LNCAP (cell line): ENCODE measurements at regions not wholly inside any gene's neighbourhood (a gene's known extent, or its start where the extent isn't known, plus 50 kb on each side); places are given as distances from the start of the nearest gene placed in this dataset.

Experiments used
- TF ChIP-seq, protein P1 (sequence below): fragments of 450-650 bp; IDR thresholded peaks from 2 replicates; pipeline ENCODE4 v1.5.1; 2017; ENCODE audit warnings: mild to moderate bottlenecking

DNA sequence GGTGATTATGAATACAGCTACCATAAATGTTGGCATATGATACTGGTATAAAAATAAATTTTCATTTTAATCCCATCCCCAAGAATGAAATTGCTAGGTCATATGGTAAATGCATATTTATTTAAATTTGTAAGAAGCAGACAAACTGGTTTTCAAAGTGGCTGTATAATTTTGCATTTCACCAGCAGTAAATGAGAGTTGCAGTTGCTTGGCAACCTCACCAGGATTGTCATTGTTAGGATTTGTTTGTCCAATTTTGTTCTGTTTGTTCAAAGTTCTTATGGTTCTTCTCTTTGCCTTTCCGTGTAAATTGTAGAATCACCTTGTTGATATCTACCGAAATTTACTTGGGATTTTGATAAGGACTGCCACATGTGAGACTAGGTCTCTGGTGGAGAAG is 237.4 kb downstream of the OTUD1 start:
- TF ChIP-seq, protein P1, sequence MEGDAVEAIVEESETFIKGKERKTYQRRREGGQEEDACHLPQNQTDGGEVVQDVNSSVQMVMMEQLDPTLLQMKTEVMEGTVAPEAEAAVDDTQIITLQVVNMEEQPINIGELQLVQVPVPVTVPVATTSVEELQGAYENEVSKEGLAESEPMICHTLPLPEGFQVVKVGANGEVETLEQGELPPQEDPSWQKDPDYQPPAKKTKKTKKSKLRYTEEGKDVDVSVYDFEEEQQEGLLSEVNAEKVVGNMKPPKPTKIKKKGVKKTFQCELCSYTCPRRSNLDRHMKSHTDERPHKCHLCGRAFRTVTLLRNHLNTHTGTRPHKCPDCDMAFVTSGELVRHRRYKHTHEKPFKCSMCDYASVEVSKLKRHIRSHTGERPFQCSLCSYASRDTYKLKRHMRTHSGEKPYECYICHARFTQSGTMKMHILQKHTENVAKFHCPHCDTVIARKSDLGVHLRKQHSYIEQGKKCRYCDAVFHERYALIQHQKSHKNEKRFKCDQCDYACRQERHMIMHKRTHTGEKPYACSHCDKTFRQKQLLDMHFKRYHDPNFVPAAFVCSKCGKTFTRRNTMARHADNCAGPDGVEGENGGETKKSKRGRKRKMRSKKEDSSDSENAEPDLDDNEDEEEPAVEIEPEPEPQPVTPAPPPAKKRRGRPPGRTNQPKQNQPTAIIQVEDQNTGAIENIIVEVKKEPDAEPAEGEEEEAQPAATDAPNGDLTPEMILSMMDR = no peak

DNA sequence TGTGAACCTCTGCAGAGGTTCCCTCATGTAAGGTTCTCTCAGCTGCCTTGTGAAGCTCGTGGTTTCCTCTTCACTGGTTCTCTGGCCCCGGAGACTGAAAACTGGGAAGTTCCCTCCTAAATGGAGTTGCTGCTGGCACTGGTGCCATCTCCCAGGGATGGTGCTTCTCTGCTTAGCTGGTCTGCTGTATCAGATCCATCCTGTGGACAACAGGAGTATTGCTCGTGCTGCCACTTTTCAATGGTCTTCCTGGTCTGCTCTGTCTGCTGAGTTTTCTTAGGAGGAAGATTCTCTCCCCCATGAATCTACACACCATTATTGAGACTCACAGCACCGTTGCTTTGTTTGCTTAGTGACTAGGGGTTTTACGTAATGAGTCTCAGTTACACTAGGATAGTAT is 247.8 kb downstream of the OTUD1 start:
- TF ChIP-seq, protein P1 = no peak

DNA sequence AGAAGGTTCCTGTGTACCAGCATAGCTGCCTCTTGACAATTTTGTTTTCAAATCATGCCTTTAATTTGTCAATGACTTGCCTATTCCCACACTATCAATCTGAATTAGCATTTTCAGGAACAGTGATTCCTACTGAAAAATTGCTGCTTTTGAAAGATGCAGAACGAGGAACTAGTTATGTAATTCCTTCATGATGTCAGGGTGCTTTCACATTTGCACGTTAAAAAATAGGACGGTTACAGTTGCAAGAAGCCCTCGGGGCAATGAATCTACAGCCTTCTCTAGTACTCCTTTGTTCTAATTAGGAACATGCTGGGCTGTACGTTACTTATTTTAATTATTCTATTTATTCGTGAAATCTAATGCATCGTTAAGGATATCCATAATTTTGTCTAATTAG is 253.9 kb downstream of the OTUD1 start:
- TF ChIP-seq, protein P1 = no peak

DNA sequence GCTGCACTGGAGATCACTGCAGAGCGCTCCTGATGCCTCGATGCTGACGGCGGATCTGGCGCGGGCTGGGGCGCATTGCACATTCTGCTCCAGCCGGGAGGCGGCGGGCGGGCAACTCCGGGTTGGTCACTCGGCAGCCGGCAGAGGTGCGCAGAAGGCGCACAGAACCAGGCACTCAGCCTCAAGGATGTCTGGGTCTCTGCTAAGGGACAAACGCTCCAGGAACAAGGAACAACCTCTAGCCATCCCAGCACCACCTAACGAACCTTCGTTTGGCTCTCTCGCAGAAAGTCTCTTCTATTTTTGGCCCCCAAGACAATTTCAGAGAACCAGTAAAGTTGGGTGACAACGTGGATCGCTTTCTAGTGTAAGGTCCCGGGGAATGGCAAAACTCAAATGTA is 254.6 kb downstream of the OTUD1 start:
- TF ChIP-seq, protein P1 = no peak

DNA sequence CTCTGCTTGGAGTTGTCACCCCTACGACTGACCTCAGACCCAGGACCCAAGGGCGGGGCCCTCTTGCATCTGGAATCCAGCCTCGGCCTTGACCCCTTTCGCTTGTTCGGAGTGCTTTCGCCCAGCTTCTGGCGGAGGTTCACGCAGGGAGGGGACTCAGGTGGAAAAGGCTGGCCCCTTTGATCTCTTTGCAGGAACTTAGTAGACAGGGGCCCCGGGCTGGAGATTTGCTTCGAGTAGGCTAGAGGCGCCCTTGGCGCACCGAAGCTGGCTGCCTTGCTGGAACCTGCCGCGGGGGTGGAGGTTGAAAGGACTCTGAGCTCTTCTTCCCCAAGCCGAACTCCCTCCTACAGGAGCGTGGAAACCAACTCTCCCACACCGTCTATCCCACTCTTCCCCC is 255.1 kb downstream of the OTUD1 start:
- TF ChIP-seq, protein P1 = no peak

DNA sequence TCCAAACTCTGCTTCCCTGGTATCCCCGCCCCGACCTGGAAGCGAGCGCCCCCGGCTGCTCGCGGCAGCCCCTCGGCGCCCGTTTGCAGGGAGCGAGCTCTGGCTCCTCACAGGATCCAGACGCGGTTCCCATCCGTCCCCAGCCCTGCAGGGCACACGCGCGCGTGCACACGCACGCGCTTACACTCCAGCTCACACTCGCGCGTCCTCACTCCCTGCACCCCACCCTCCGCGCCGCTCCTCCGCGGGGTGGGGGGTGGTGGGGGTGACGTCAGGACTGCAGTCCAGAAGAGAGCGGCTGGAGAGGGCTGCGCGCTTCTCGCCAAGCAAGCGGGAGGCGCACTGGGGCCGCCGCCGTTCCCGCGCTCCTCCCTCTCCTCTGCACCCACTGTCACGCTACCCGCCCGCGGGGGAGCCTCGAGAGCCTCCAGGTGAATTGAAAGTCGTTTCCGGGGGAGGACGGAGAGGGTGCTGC is 255.6 kb downstream of the OTUD1 start:
- TF ChIP-seq, protein P1 = no peak

DNA sequence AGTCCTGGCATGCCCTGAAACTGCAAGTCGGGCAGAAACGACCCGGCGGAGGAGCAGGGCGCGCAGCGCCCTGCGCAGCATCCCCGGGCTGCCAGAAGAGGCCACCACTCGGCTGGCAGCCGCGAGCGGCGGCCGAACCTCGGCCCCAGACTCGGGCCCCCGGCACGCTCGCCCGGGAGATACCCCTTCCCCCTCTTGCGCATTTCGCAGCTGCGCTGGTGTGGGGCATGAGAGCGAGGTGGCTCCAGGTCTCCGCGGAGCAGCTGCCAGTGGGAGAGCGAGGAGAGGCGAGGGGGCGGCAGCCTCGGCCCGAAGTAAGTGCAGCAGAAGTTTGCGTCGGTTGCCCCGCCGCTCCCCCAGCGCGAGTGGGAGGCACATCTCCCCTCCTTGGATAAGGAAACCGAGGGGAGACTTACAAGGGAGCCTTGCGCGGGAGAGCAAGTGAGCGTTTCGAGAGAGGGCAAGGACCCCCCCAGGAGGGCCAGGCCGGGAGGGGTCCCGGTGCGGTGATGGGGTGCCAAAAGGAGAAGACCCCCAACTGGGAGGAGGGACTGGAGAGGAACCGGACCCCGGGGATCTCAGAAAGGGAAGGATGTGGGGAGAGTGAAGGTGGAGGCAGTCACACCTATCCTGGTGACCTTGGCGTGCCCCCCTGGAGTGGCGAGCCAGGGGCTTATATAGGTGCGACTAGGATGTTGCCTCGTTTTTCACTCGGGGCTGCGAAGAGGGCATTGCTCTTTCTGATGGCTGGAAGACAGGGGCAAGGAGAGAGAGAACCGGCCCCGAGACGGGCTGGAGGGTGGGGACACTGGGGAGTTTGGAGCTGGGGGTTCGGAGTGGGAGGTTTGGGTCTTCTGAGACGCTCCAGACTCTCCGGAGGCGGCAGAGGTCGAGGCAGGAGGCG is 256.3 kb downstream of the OTUD1 start:
- TF ChIP-seq, protein P1 = no peak
